Thyroid gland (tissue), 4 donors: ENCODE measurements at regions not wholly inside any gene's neighbourhood (a gene's known extent, or its start where the extent isn't known, plus 50 kb on each side); places are given as distances from the start of the nearest gene placed in this dataset.
A peak's percentile ranks its signal among the peaks of the same experiment; 100 is the strongest.

Experiments used
- DNase-seq, 2 donors: peaks; one replicate each; pipeline ENCODE4 v3.0.0-alpha.2; 2019
- H3K27ac ChIP-seq, 3 donors: fragments of 200-600 bp; sonication (generic); 1 replicate in 2 of 3; 2 replicates in 1 of 3; pipeline ENCODE4 v1.5.1; 2016 to 2019; ENCODE audit warnings: mild to moderate bottlenecking in 1 of 3, moderate library complexity in 1 of 3
- H3K27me3 ChIP-seq: fragments of 200-600 bp; sonication (generic); one replicate; pipeline ENCODE4 v1.5.1; 2019
- H3K36me3 ChIP-seq, 2 donors: fragments of 200-600 bp; sonication (generic); one replicate each; pipeline ENCODE4 v1.5.1; 2016 to 2019
- H3K4me1 ChIP-seq, 2 donors: fragments of 200-600 bp; sonication (generic); one replicate each; pipeline ENCODE4 v1.5.1; 2017 to 2019
- H3K4me3 ChIP-seq, 3 donors: fragments of 200-600 bp; sonication (generic); replicated peaks in 1 of 3; 1 replicate in 2 of 3; 2 replicates in 1 of 3; pipeline ENCODE4 v1.5.1; 2016; ENCODE audit warnings: mild to moderate bottlenecking in 1 of 3
- H3K9me3 ChIP-seq: fragments of 200-600 bp; sonication (generic); one replicate; pipeline ENCODE4 v1.5.1; 2017
- CTCF ChIP-seq, 6 experiments: fragments of 200-600 bp in 3 of 6; fragments of 450-650 bp in 3 of 6; sonication (generic) in 3 of 6; IDR thresholded peaks; one replicate each; pipeline ENCODE4 v1.5.1; 2016 to 2019; ENCODE audit warnings: antibody characterized with exemption in 6 of 6, mild to moderate bottlenecking in 2 of 6, inconsistent platforms in 1 of 6, moderate library complexity in 1 of 6
- POLR2A ChIP-seq, 2 donors: fragments of 450-650 bp; IDR thresholded peaks; one replicate each; pipeline ENCODE4 v1.6.1; 2017; ENCODE audit warnings: antibody characterized with exemption in 2 of 2, mild to moderate bottlenecking in 2 of 2, moderate library complexity in 1 of 2
- WGBS, 2 donors: methylation state at CpG; one replicate each; pipeline ENCODE4 v1.1.5; 2017; 5-methylcytosine and 5-hydroxymethylcytosine counted together
- intact Hi-C: fragments of 100-400 bp; cut with DNase I; formaldehyde crosslinking; loops from one replicate; pipeline ENCODE4 v1.15.1; 2023

GRCh38 chr20:60361761-60362395 lies 403.7 kb downstream of the CDH26 start:
- Histone ChIP-seq H3K36me3 (no peaks in the 10 kb centered on the region), H3K4me1 (no peaks in the 10 kb centered on the region), H3K27ac (no peak overlapping the region), H3K4me3 (no peak overlapping the region), H3K9me3 (no peaks in the 10 kb centered on the region), H3K27me3 (no peaks in the 10 kb centered on the region)
- 89 to 90% methylated on average over 10 of the region's 10 CpGs for WGBS, 2 donors
- no peak for TF ChIP-seq CTCF (IDR thresholded peaks at IDR 0.05)
- TF ChIP-seq POLR2A (IDR thresholded peaks at IDR 0.05): no peak
- intact Hi-C loops: no loop called here
- DNase-seq: no peak

GRCh38 chr20:60362531-60362930 lies 404.3 kb downstream of the CDH26 start:
- intact Hi-C loops: no loop called here
- no peaks in the 10 kb centered on the region for H3K36me3 ChIP-seq
- no peak overlapping the region for H3K27ac ChIP-seq
- TF ChIP-seq CTCF (IDR thresholded peaks at IDR 0.05) (no peak), POLR2A (IDR thresholded peaks at IDR 0.05) (no peak)
- no peaks in the 10 kb centered on the region for H3K9me3 ChIP-seq
- H3K4me3 ChIP-seq: no peak overlapping the region
- no peaks in the 10 kb centered on the region for H3K27me3 ChIP-seq
- DNase-seq: no peak
- H3K4me1 ChIP-seq: no peaks in the 10 kb centered on the region
- WGBS, 2 donors: 64 to 72% methylated on average over 5 of the region's 5 CpGs

GRCh38 chr20:60363698-60364097 lies 405.5 kb downstream of the CDH26 start:
- no peaks in the 10 kb centered on the region for H3K27me3 ChIP-seq
- intact Hi-C loops: no loop called here
- H3K27ac ChIP-seq: no peak overlapping the region
- no peak overlapping the region for H3K4me3 ChIP-seq
- TF ChIP-seq POLR2A (IDR thresholded peaks at IDR 0.05) (no peak), CTCF (IDR thresholded peaks at IDR 0.05) (no peak)
- no peak for DNase-seq
- H3K4me1 ChIP-seq: no peaks in the 10 kb centered on the region
- no peaks in the 10 kb centered on the region for H3K9me3 ChIP-seq
- WGBS, 2 donors: 83 to 87% methylated on average over 12 of the region's 12 CpGs
- no peaks in the 10 kb centered on the region for H3K36me3 ChIP-seq

- Histone ChIP-seq H3K4me1 (no peaks in the 10 kb centered on the region), H3K36me3 (no peaks in the 10 kb centered on the region), H3K27me3 (no peaks in the 10 kb centered on the region), H3K9me3 (no peaks in the 10 kb centered on the region), H3K4me3 (no peak overlapping the region), H3K27ac (no peak overlapping the region)
- intact Hi-C loops: no loop called here
- WGBS, 2 donors: 80 to 82% methylated on average over 7 to 8 of the region's 8 CpGs
- no peak for DNase-seq
- TF ChIP-seq POLR2A (IDR thresholded peaks at IDR 0.05) (no peak), CTCF (IDR thresholded peaks at IDR 0.05) (peak in 1 of 6 experiments; percentile 7)
Measured at GRCh38 chr20:60365064-60365666, 406.9 kb downstream of the CDH26 start.

GRCh38 chr20:60365882-60366281 lies 407.7 kb downstream of the CDH26 start:
- intact Hi-C loops: no loop called here
- Histone ChIP-seq H3K36me3 (no peaks in the 10 kb centered on the region), H3K4me1 (no peaks in the 10 kb centered on the region), H3K27ac (no peak overlapping the region), H3K27me3 (no peaks in the 10 kb centered on the region), H3K9me3 (no peaks in the 10 kb centered on the region), H3K4me3 (no peak overlapping the region)
- WGBS, 2 donors: 69 to 74% methylated on average over 7 of the region's 7 CpGs
- DNase-seq: no peak
- no peak for TF ChIP-seq POLR2A (IDR thresholded peaks at IDR 0.05)
- no peak for TF ChIP-seq CTCF (IDR thresholded peaks at IDR 0.05)
